ENCODE measurements at regions not wholly inside any gene's neighbourhood (a gene's known extent, or its start where the extent isn't known, plus 50 kb on each side); places are given as distances from the start of the nearest gene placed in this dataset.

- H4K20me1 ChIP-seq (ENCODE audit: insufficient read depth, low read length) = no peaks in the 10 kb centered on the region
- CTCF ChIA-PET = interaction anchor here (0.6 kb wide), 1 partner anchor 108 kb away, joined by 3 read pairs; no protein-coding TSS in a partner anchor
- no peak overlapping the region for H3K14ac ChIP-seq (replicated peaks; ENCODE audit: low read depth, low read length)
- H3K27me3 ChIP-seq (ENCODE audit: control insufficient read depth, insufficient read depth, low read length) = no peaks in the 10 kb centered on the region; the same call in 1 of the 2 replicates
- no peak overlapping the region for H3K4ac ChIP-seq (ENCODE audit: low read depth, low read length)
- DNase-seq (no peak), ATAC-seq (ENCODE audit: low read depth) (no peak)
- POLR2A ChIA-PET (ENCODE audit: unreplicated experiment) = no interaction called here
- no TSS peak for BruUV-seq (replicated peaks)
- TF ChIP-seq MXI1 (IDR thresholded peaks at IDR 0.05; ENCODE audit: borderline replicate concordance, low read depth, low read length) (no peak), RFX5 (IDR thresholded peaks at IDR 0.05; ENCODE audit: low read depth, low read length) (no peak), ELK1 (IDR thresholded peaks at IDR 0.05; ENCODE audit: borderline replicate concordance, low read depth, low read length) (no peak), POLR2A (IDR thresholded peaks at IDR 0.05; ENCODE audit: low read depth, low read length) (no peak), CEBPB (IDR thresholded peaks at IDR 0.05; ENCODE audit: low read depth, low read length) (no peak), RAD21 (IDR thresholded peaks at IDR 0.05; ENCODE audit: low read length) (no peak), FOS (IDR thresholded peaks at IDR 0.05; ENCODE audit: low read depth, low read length) (no peak), MAZ (IDR thresholded peaks at IDR 0.05; ENCODE audit: borderline replicate concordance, low read depth, low read length) (no peak), MAFK (IDR thresholded peaks at IDR 0.05; ENCODE audit: low read depth, low read length) (no peak), NFE2L2 (IDR thresholded peaks at IDR 0.05; ENCODE audit: low read depth, low read length) (no peak), BHLHE40 (IDR thresholded peaks at IDR 0.05; ENCODE audit: low read depth, low read length) (no peak), USF2 (IDR thresholded peaks at IDR 0.05; ENCODE audit: low read depth, low read length) (no peak), CHD1 (IDR thresholded peaks at IDR 0.05; ENCODE audit: low read depth, low read length) (no peak), CTCF (conservative IDR thresholded peaks at IDR 0.05; ENCODE audit: low read depth, low read length) (no peak), RCOR1 (IDR thresholded peaks at IDR 0.05; ENCODE audit: insufficient replicate concordance, low read length) (no peak), SMC3 (IDR thresholded peaks at IDR 0.05; ENCODE audit: low read depth, low read length) (no peak)
- no peaks in the 10 kb centered on the region for H3K36me3 ChIP-seq (ENCODE audit: control insufficient read depth, insufficient read depth, low read length)
- dilution Hi-C loops (cut with HindIII; ENCODE audit: low sequenced_read_pairs, unreplicated experiment) (no loop called here), in situ Hi-C loops (cut with MboI; ENCODE audit: low sequenced_read_pairs) (no loop called here), intact Hi-C loops (cut with micrococcal nuclease) (no loop called here)
- no peaks in the 10 kb centered on the region for H3K9me3 ChIP-seq (ENCODE audit: control insufficient read depth, insufficient read depth, low read length)
- H2BK20ac ChIP-seq (ENCODE audit: low read depth, low read length) = no peak overlapping the region
- H3K56ac ChIP-seq (ENCODE audit: extremely low read depth, insufficient read depth, low read length) = no peak overlapping the region
- no peak overlapping the region for H2BK15ac ChIP-seq (ENCODE audit: low read depth, low read length)
- H3K4me1 ChIP-seq (ENCODE audit: control insufficient read depth, insufficient read depth, low read length) = no peaks in the 10 kb centered on the region
- H3K18ac ChIP-seq (ENCODE audit: low read depth, low read length) = no peak overlapping the region
- no peak overlapping the region for H2AK5ac ChIP-seq (ENCODE audit: low read depth, low read length)
- no peaks in the 10 kb centered on the region for H3K9me1 ChIP-seq (ENCODE audit: insufficient read depth, low read length)
- H4K8ac ChIP-seq (ENCODE audit: low read depth in 2 of 2, low read length in 2 of 2) = no peak overlapping the region
- no peak overlapping the region for H2BK120ac ChIP-seq (ENCODE audit: low read depth, low read length)
- H4K5ac ChIP-seq (ENCODE audit: low read depth, low read length) = no peak overlapping the region
- H2BK5ac ChIP-seq (ENCODE audit: low read depth, low read length, poor library complexity, severe bottlenecking) = no peak overlapping the region
- 0% methylated on average over 1 of the region's 1 CpG; no CpG with 5 or more reads in 1 of the 2 experiments for WGBS, 2 experiments (ENCODE audit: extremely low coverage in 2 of 2, insufficient read length in 1 of 2)
- H2AFZ ChIP-seq (replicated peaks; ENCODE audit: low read length, poor library complexity) = no peak overlapping the region
- no peak overlapping the region for H4K91ac ChIP-seq (ENCODE audit: insufficient read depth, low read depth, low read length)
- H3K27ac ChIP-seq (ENCODE audit: insufficient read depth, low read length) = no peak overlapping the region
- no peaks in the 10 kb centered on the region for H3K79me1 ChIP-seq (ENCODE audit: low read depth in 1 of 2, low read length in 2 of 2)
- no peak overlapping the region for H3K9ac ChIP-seq (ENCODE audit: low read depth, low read length)
- H3K4me2 ChIP-seq (ENCODE audit: low read depth, low read length) = no peak overlapping the region
- no peak overlapping the region for H3K23ac ChIP-seq (ENCODE audit: low read depth, low read length)
- no peak overlapping the region for H2AK9ac ChIP-seq (replicated peaks; ENCODE audit: low read depth, low read length, poor library complexity)
- H3K4me3 ChIP-seq (ENCODE audit: insufficient read depth, low read depth, low read length) = no peak overlapping the region
These were observed 389.4 kb downstream of the CDH2 start for GRCh38 chr18:27787547-27787946.
